KMS-11 (cell line): ENCODE measurements at regions not wholly inside any gene's neighbourhood (a gene's known extent, or its start where the extent isn't known, plus 50 kb on each side); places are given as distances from the start of the nearest gene placed in this dataset.

ENCODE experiments used
- H2AFZ ChIP-seq: fragments of 200-600 bp; sonication (generic); 2 replicates; pipeline ENCODE4 v1.6.1; 2016; ENCODE audit warnings: antibody characterized with exemption, mixed run types, low read depth
- H3K27ac ChIP-seq: fragments of 200-600 bp; sonication (generic); 2 replicates; pipeline ENCODE4 v1.6.1; 2016; ENCODE audit warnings: mild to moderate bottlenecking, mixed run types
- H3K27me3 ChIP-seq: fragments of 200-600 bp; sonication (generic); 2 replicates; pipeline ENCODE4 v1.6.1; 2017; ENCODE audit warnings: mild to moderate bottlenecking, low read depth, mixed run types, moderate library complexity; ENCODE audit not compliant: insufficient read depth
- H3K36me3 ChIP-seq: fragments of 200-600 bp; sonication (generic); 2 replicates; pipeline ENCODE4 v1.6.1; 2017; ENCODE audit warnings: mild to moderate bottlenecking, mixed run types; ENCODE audit not compliant: insufficient read depth
- H3K4me1 ChIP-seq: fragments of 200-600 bp; sonication (generic); 2 replicates; pipeline ENCODE4 v1.6.1; 2016; ENCODE audit warnings: mild to moderate bottlenecking, low read depth, mixed run types; ENCODE audit not compliant: poor library complexity, severe bottlenecking
- H3K4me2 ChIP-seq: fragments of 200-600 bp; sonication (generic); 2 replicates; pipeline ENCODE4 v1.7.0; 2016; ENCODE audit warnings: mild to moderate bottlenecking, mixed run types
- H3K4me3 ChIP-seq: fragments of 200-600 bp; sonication (generic); IDR thresholded peaks from 2 replicates; pipeline ENCODE4 v1.6.1; 2017; ENCODE audit warnings: low read depth, low read length, mixed read lengths; ENCODE audit not compliant: insufficient read depth
- H3K79me2 ChIP-seq: fragments of 200-600 bp; sonication (generic); 2 replicates; pipeline ENCODE4 v1.6.1; 2016; ENCODE audit warnings: low read depth, mixed run types; ENCODE audit not compliant: insufficient read depth
- H3K9ac ChIP-seq: fragments of 200-600 bp; sonication (generic); 2 replicates; pipeline ENCODE4 v1.6.1; 2016; ENCODE audit warnings: mild to moderate bottlenecking, mixed run types
- H4K20me1 ChIP-seq: fragments of 200-600 bp; sonication (generic); 2 replicates; pipeline ENCODE4 v1.6.1; 2016; ENCODE audit warnings: mild to moderate bottlenecking, mixed run types; ENCODE audit not compliant: insufficient read depth
- CTCF ChIP-seq: fragments of 200-600 bp; sonication (generic); conservative IDR thresholded peaks from 2 replicates; pipeline ENCODE4 v1.6.1; 2017; ENCODE audit warnings: low read depth, mild to moderate bottlenecking, antibody characterized with exemption, low read length, moderate library complexity, mixed read lengths

- Histone ChIP-seq H3K4me3 (no peak overlapping the region), H3K27me3 (no peaks in the 10 kb centered on the region), H3K4me2 (no peak overlapping the region), H4K20me1 (no peaks in the 10 kb centered on the region), H2AFZ (no peak overlapping the region), H3K27ac (no peak overlapping the region), H3K79me2 (no peaks in the 10 kb centered on the region), H3K4me1 (no peaks in the 10 kb centered on the region), H3K9ac (no peak overlapping the region), H3K36me3 (no peaks in the 10 kb centered on the region)
- TF ChIP-seq CTCF, result no peak
These were observed 468.7 kb upstream of the ZEB2 start for GRCh38 chr2:144988591-144988990.

DNA sequence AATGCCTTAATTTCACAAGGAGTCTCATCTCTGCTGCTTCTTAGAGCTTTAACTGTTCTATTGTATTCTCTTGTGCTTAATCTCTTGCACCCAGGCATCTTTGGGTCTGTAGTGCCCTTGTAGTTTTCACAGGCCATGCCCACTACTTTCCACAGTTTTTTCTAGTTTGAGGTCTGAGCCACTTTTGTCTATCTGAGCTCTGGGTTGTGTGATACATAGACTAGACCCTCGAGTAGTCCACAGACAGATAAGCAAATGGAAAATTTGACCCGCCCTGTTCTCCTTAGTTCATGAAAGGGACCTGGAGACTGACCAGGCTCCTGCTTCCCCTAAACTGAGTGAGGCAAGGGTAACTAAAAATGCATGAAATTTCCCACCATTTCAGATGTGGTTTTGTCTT lies 466.8 kb upstream of the ZEB2 start:
- Histone ChIP-seq H3K79me2 (no peaks in the 10 kb centered on the region), H3K4me2 (no peak overlapping the region), H3K4me3 (no peak overlapping the region), H3K27ac (no peak overlapping the region), H4K20me1 (no peaks in the 10 kb centered on the region), H3K9ac (no peak overlapping the region), H3K27me3 (no peaks in the 10 kb centered on the region), H2AFZ (no peak overlapping the region), H3K4me1 (no peaks in the 10 kb centered on the region), H3K36me3 (no peaks in the 10 kb centered on the region)
- TF ChIP-seq CTCF, result no peak

GRCh38 chr2:144984038-144984437 lies 464.1 kb upstream of the ZEB2 start:
- Histone ChIP-seq H4K20me1 (no peaks in the 10 kb centered on the region), H3K9ac (no peak overlapping the region), H3K4me2 (no peak overlapping the region), H3K36me3 (no peaks in the 10 kb centered on the region), H3K79me2 (no peaks in the 10 kb centered on the region), H3K27ac (no peak overlapping the region), H3K4me3 (no peak overlapping the region), H3K4me1 (no peaks in the 10 kb centered on the region), H3K27me3 (no peaks in the 10 kb centered on the region), H2AFZ (no peak overlapping the region)
- no peak for TF ChIP-seq CTCF

- TF ChIP-seq CTCF, result no peak
- Histone ChIP-seq H3K27me3 (no peaks in the 10 kb centered on the region), H3K4me2 (no peak overlapping the region), H3K9ac (no peak overlapping the region), H3K4me1 (no peaks in the 10 kb centered on the region), H3K36me3 (no peaks in the 10 kb centered on the region), H3K79me2 (no peaks in the 10 kb centered on the region), H2AFZ (no peak overlapping the region), H3K4me3 (no peak overlapping the region), H4K20me1 (no peaks in the 10 kb centered on the region), H3K27ac (no peak overlapping the region)
These were observed 463.2 kb upstream of the ZEB2 start for GRCh38 chr2:144983107-144983506.

- H3K4me3 ChIP-seq, result no peak overlapping the region
- TF ChIP-seq CTCF, result no peak
- no peaks in the 10 kb centered on the region for H4K20me1 ChIP-seq
- H3K27ac ChIP-seq, result no peak overlapping the region
- H3K4me2 ChIP-seq, result no peak overlapping the region
- H3K36me3 ChIP-seq, result no peaks in the 10 kb centered on the region
- no peaks in the 10 kb centered on the region for H3K27me3 ChIP-seq
- H2AFZ ChIP-seq, result no peak overlapping the region
- H3K4me1 ChIP-seq, result no peaks in the 10 kb centered on the region
- no peak overlapping the region for H3K9ac ChIP-seq
- no peaks in the 10 kb centered on the region for H3K79me2 ChIP-seq
These were observed 462.6 kb upstream of the ZEB2 start for GRCh38 chr2:144982481-144982880.
